ENCODE measurements at regions not wholly inside any gene's neighbourhood (a gene's known extent, or its start where the extent isn't known, plus 50 kb on each side); places are given as distances from the start of the nearest gene placed in this dataset.
"Not testable (repeated sequence)": the region's sequence is repeated elsewhere in the genome, so short reads cannot be mapped to it uniquely, and the experiment has no call there.

GRCh38 chr9:71609448-71609830 lies 158.9 kb downstream of the CEMIP2 start:
- in situ Hi-C loops (cut with MboI; ENCODE audit: low sequenced_read_pairs, unreplicated experiment): loop anchor here (10.0 kb wide), 1 partner anchor 165 kb away; no protein-coding TSS in a partner anchor
- DNase-seq (ENCODE audit: low spot score): no peak
- no peak for TF ChIP-seq CTCF (IDR thresholded peaks at IDR 0.05; ENCODE audit: borderline replicate concordance, control extremely low read depth, extremely low read depth, insufficient read depth, missing control alignments)

GRCh38 chr9:71608825-71609447 lies 159.4 kb downstream of the CEMIP2 start:
- TF ChIP-seq CTCF (IDR thresholded peaks at IDR 0.05; ENCODE audit: borderline replicate concordance, control extremely low read depth, extremely low read depth, insufficient read depth, missing control alignments): no peak
- in situ Hi-C loops (cut with MboI; ENCODE audit: low sequenced_read_pairs, unreplicated experiment): loop anchor here (10.0 kb wide), 1 partner anchor 166 kb away; no protein-coding TSS in a partner anchor
- DNase-seq (ENCODE audit: low spot score): no peak

GRCh38 chr9:71608021-71608420 lies 160.3 kb downstream of the CEMIP2 start:
- no peak for TF ChIP-seq CTCF (IDR thresholded peaks at IDR 0.05; ENCODE audit: borderline replicate concordance, control extremely low read depth, extremely low read depth, insufficient read depth, missing control alignments)
- in situ Hi-C loops (cut with MboI; ENCODE audit: low sequenced_read_pairs, unreplicated experiment): loop anchor here (10.0 kb wide), 1 partner anchor 167 kb away; no protein-coding TSS in a partner anchor
- DNase-seq (ENCODE audit: low spot score): no peak

- no peak for DNase-seq (ENCODE audit: low spot score)
- in situ Hi-C loops (cut with MboI; ENCODE audit: low sequenced_read_pairs, unreplicated experiment): loop anchor here (10.0 kb wide), 1 partner anchor 167 kb away; no protein-coding TSS in a partner anchor
Measured at GRCh38 chr9:71607461-71607881, 160.8 kb downstream of the CEMIP2 start.

GRCh38 chr9:71604197-71605063 lies 163.9 kb downstream of the CEMIP2 start:
- DNase-seq (ENCODE audit: low spot score): peak; percentile 32
- in situ Hi-C loops (cut with MboI; ENCODE audit: low sequenced_read_pairs, unreplicated experiment): loop anchor here (10.0 kb wide), 1 partner anchor 170 kb away; no protein-coding TSS in a partner anchor
- TF ChIP-seq CTCF (IDR thresholded peaks at IDR 0.05; ENCODE audit: borderline replicate concordance, control extremely low read depth, extremely low read depth, insufficient read depth, missing control alignments): peak; percentile 67

More at GRCh38 chr9:71607461-71607881, 160.8 kb downstream of the CEMIP2 start:
- TF ChIP-seq CTCF (IDR thresholded peaks at IDR 0.05; ENCODE audit: borderline replicate concordance, control extremely low read depth, extremely low read depth, insufficient read depth, missing control alignments): no peak

GRCh38 chr9:71602652-71603051 lies 165.7 kb downstream of the CEMIP2 start:
- in situ Hi-C loops (cut with MboI; ENCODE audit: low sequenced_read_pairs, unreplicated experiment): loop anchor here (10.0 kb wide), 1 partner anchor 172 kb away; no protein-coding TSS in a partner anchor
- no peak for TF ChIP-seq CTCF (IDR thresholded peaks at IDR 0.05; ENCODE audit: borderline replicate concordance, control extremely low read depth, extremely low read depth, insufficient read depth, missing control alignments)
- DNase-seq (ENCODE audit: low spot score): no peak

- DNase-seq (ENCODE audit: low spot score); in situ Hi-C loops (cut with MboI; ENCODE audit: low sequenced_read_pairs, unreplicated experiment): not testable (repeated sequence)
Measured at GRCh38 chr9:71595762-71596161, 172.6 kb downstream of the CEMIP2 start.

Measured in GM13976 (cell line).